HG03064 (cell line): ENCODE measurements at regions not wholly inside any gene's neighbourhood (a gene's known extent, or its start where the extent isn't known, plus 50 kb on each side); places are given as distances from the start of the nearest gene placed in this dataset.

ENCODE experiments used
- ATAC-seq: cut with Tn5 transposase; IDR thresholded peaks from one replicate; pipeline ENCODE4 v1.9.1; 2021; ENCODE audit warnings: low read depth; ENCODE audit not compliant: unreplicated experiment

- ATAC-seq = no peak
Observed at GRCh38 chr18:47422524-47422923, 171.1 kb upstream of the SKOR2 start.

GRCh38 chr18:47420130-47420529, 168.7 kb upstream of the SKOR2 start:
- no peak for ATAC-seq

GRCh38 chr18:47418746-47419145, 167.3 kb upstream of the SKOR2 start:
- ATAC-seq = no peak

- no peak for ATAC-seq
Observed at GRCh38 chr18:47417807-47418206, 166.3 kb upstream of the SKOR2 start.

- no peak for ATAC-seq
Observed at GRCh38 chr18:47415881-47416280, 164.4 kb upstream of the SKOR2 start.

- ATAC-seq = no peak
Observed at GRCh38 chr18:47413327-47413726, 161.9 kb upstream of the SKOR2 start.

- no peak for ATAC-seq
Observed at GRCh38 chr18:47412924-47413323, 161.5 kb upstream of the SKOR2 start.

GRCh38 chr18:47411159-47411558, 159.7 kb upstream of the SKOR2 start:
- ATAC-seq = no peak

- ATAC-seq = no peak
Observed at GRCh38 chr18:47410139-47410538, 158.7 kb upstream of the SKOR2 start.

GRCh38 chr18:47409519-47409918, 158.1 kb upstream of the SKOR2 start:
- no peak for ATAC-seq

- ATAC-seq = no peak
Observed at GRCh38 chr18:47407736-47408135, 156.3 kb upstream of the SKOR2 start.

GRCh38 chr18:47404845-47405244, 153.4 kb upstream of the SKOR2 start:
- no peak for ATAC-seq

GRCh38 chr18:47403949-47404348, 152.5 kb upstream of the SKOR2 start:
- no peak for ATAC-seq

GRCh38 chr18:47403317-47403716, 151.9 kb upstream of the SKOR2 start:
- ATAC-seq = no peak

GRCh38 chr18:47399475-47399874, 148.0 kb upstream of the SKOR2 start:
- ATAC-seq = no peak

- no peak for ATAC-seq
Observed at GRCh38 chr18:47397671-47398319, 146.3 kb upstream of the SKOR2 start.

- ATAC-seq = no peak
Observed at GRCh38 chr18:47391665-47392064, 140.2 kb upstream of the SKOR2 start.

- ATAC-seq = no peak
Observed at GRCh38 chr18:47390410-47391024, 139.1 kb upstream of the SKOR2 start.

- ATAC-seq = no peak
Observed at GRCh38 chr18:47389210-47389609, 137.8 kb upstream of the SKOR2 start.

- ATAC-seq = no peak
Observed at GRCh38 chr18:47387864-47388263, 136.4 kb upstream of the SKOR2 start.

GRCh38 chr18:47383729-47384128, 132.3 kb upstream of the SKOR2 start:
- no peak for ATAC-seq

- ATAC-seq = no peak
Observed at GRCh38 chr18:47381975-47382570, 130.6 kb upstream of the SKOR2 start.
